ENCODE measurements at regions not wholly inside any gene's neighbourhood (a gene's known extent, or its start where the extent isn't known, plus 50 kb on each side); places are given as distances from the start of the nearest gene placed in this dataset.

DNA sequence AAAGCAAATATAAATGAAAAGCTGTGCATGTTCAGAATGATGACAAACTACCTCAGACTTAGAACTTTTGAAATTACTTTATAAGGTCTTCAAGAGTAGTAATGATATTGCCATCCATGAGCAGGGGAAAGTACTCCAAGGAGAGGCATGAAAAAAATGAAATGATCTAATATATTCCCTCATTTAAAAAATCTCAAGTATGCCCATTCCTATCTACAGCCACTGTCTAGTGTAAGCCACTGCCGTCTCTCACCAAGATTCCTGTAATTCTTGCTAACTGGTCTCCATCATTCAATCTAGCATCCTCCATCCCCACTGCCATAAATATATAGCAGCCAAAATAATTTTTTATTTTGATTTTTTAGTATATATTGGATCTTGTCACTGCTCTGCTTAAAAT, 258.8 kb downstream of the PLOD2 start:
- TF ChIP-seq POLR2A (IDR thresholded peaks at IDR 0.05) (no peak), CTCF (IDR thresholded peaks at IDR 0.05) (no peak)

Measured in lower leg skin (tissue), 3 donors.